Endothelial cell of umbilical vein (primary cell): ENCODE measurements at regions not wholly inside any gene's neighbourhood (a gene's known extent, or its start where the extent isn't known, plus 50 kb on each side); places are given as distances from the start of the nearest gene placed in this dataset.

ENCODE experiments used
- BruUV-seq: library from RNA; stranded (reverse); fragments of 400-500 nt; replicated peaks from 2 replicates; lab custom pipeline; 2021; lab: Mats Ljungman, UMichigan
- CTCF ChIA-PET: fragments of 300-600, 350-600 bp; sonication (Branson Sonifier 250); formaldehyde crosslinking; loops from one replicate; lab custom pipeline; 2021; ENCODE audit warnings: antibody characterized with exemption, inconsistent platforms; lab: Charles Lee
- POLR2A ChIA-PET: fragments of 300-600, 350-600 bp; sonication (Branson Sonifier 250); formaldehyde crosslinking; loops from one replicate; lab custom pipeline; 2021; ENCODE audit warnings: antibody characterized with exemption, inconsistent platforms; lab: Charles Lee
- DNase-seq: peaks from one replicate; pipeline ENCODE4 v3.0.0-alpha.2; 2011; ENCODE audit warnings: low read depth, low spot score
- FAIRE-seq: peaks from 2 replicates; lab custom pipeline; 2011; peaks lifted over from hg19 to GRCh38; lab: Jason Lieb, UNC
- H2AFZ ChIP-seq: 2 replicates; pipeline ENCODE4 v1.6.0; 2012; ENCODE audit warnings: low read depth, low read length, control low read depth, inconsistent platforms
- H3K27ac ChIP-seq: 2 replicates; pipeline ENCODE4 v1.5.1; 2011; ENCODE audit warnings: low read depth, mild to moderate bottlenecking, control low read depth, low read length, moderate library complexity; ENCODE audit not compliant: insufficient read depth
- H3K27me3 ChIP-seq, 2 experiments: 2 replicates each; pipeline versions ENCODE4 v1.6.0 to v1.6.1; 2011; ENCODE audit warnings: low read length in 2 of 2, mixed read lengths in 1 of 2; ENCODE audit not compliant: control insufficient read depth in 2 of 2, insufficient read depth in 2 of 2
- H3K36me3 ChIP-seq, 2 experiments: 2 replicates in 1 of 2; 3 replicates in 1 of 2; pipeline ENCODE4 v1.5.1; 2011; ENCODE audit warnings: low read length in 2 of 2, mild to moderate bottlenecking in 1 of 2, moderate library complexity in 1 of 2; ENCODE audit not compliant: control insufficient read depth in 2 of 2, insufficient read depth in 2 of 2; ENCODE audit errors: extremely low read depth in 1 of 2
- H3K4me1 ChIP-seq: 3 replicates; pipeline ENCODE4 v1.5.1; 2011; ENCODE audit warnings: mild to moderate bottlenecking, low read length; ENCODE audit not compliant: control insufficient read depth, insufficient read depth; ENCODE audit errors: extremely low read depth
- H3K4me2 ChIP-seq: 2 replicates; pipeline ENCODE4 v1.6.1; 2011; ENCODE audit warnings: low read length, control low read depth, mixed read lengths; ENCODE audit not compliant: insufficient read depth
- H3K4me3 ChIP-seq, 3 experiments: fragments of 200-600 bp in 1 of 3; sonication (generic), shearing (Covaris generic) in 1 of 3; replicated peaks in 1 of 3; 2 replicates each; pipeline ENCODE4 v1.5.1; 2011 to 2016; ENCODE audit warnings: control low read depth in 3 of 3, low read length in 3 of 3, mild to moderate bottlenecking in 2 of 3, inconsistent platforms in 1 of 3, low read depth in 1 of 3, moderate library complexity in 1 of 3; ENCODE audit not compliant: insufficient read depth in 1 of 3
- H3K79me2 ChIP-seq: 2 replicates; pipeline ENCODE4 v1.6.0; 2012; ENCODE audit warnings: low read length, inconsistent platforms; ENCODE audit not compliant: control insufficient read depth, insufficient read depth
- H3K9ac ChIP-seq: replicated peaks from 2 replicates; pipeline ENCODE3; 2011; ENCODE audit warnings: low read length, control low read depth; ENCODE audit not compliant: insufficient read depth; ENCODE audit errors: extremely low read depth
- H3K9me1 ChIP-seq: replicated peaks from 3 replicates; pipeline ENCODE4 v1.6.0; 2011; ENCODE audit warnings: mild to moderate bottlenecking, low read length; ENCODE audit not compliant: control insufficient read depth, insufficient read depth; ENCODE audit errors: extremely low read depth
- H3K9me3 ChIP-seq: replicated peaks from 2 replicates; pipeline ENCODE4 v1.5.1; 2012; ENCODE audit warnings: low read length, inconsistent platforms; ENCODE audit not compliant: control insufficient read depth, insufficient read depth
- H4K20me1 ChIP-seq: replicated peaks from 2 replicates; pipeline ENCODE3; 2011; ENCODE audit warnings: mild to moderate bottlenecking, low read length; ENCODE audit not compliant: control insufficient read depth, insufficient read depth; ENCODE audit errors: extremely low read depth
- FOS ChIP-seq: IDR thresholded peaks from 2 replicates; pipeline ENCODE4 v1.6.1; 2011; ENCODE audit warnings: mild to moderate bottlenecking, low read length, moderate library complexity, borderline replicate concordance; ENCODE audit not compliant: insufficient read depth
- GATA2 ChIP-seq: IDR thresholded peaks from 2 replicates; pipeline ENCODE4 v1.7.0; 2011; ENCODE audit warnings: low read depth, mild to moderate bottlenecking, moderate library complexity, mixed read lengths, low read length; ENCODE audit not compliant: insufficient read length, insufficient read depth
- JUN ChIP-seq: IDR thresholded peaks from 2 replicates; pipeline ENCODE4 v1.6.1; 2011; ENCODE audit warnings: borderline replicate concordance, low read depth; ENCODE audit not compliant: insufficient read length, insufficient read depth
- POLR2A ChIP-seq: IDR thresholded peaks from 2 replicates; pipeline ENCODE4 v1.6.1; 2012; ENCODE audit warnings: low read depth, mild to moderate bottlenecking, control low read depth, low read length
- POLR2AphosphoS5 ChIP-seq: IDR thresholded peaks from 2 replicates; pipeline ENCODE4 v1.6.1; 2012; ENCODE audit warnings: low read depth, mild to moderate bottlenecking, control low read depth, low read length, moderate library complexity; ENCODE audit not compliant: insufficient read depth
- dilution Hi-C: fragments of 300-500 bp; cut with MboI; formaldehyde crosslinking; loops from one replicate; pipeline ENCODE4 v1.15.0; 2019; ENCODE audit warnings: low sequenced_read_pairs; ENCODE audit not compliant: extremely low pct_ligation_motif_present
- intact Hi-C: fragments of 100-400 bp; cut with micrococcal nuclease; formaldehyde crosslinking; loops from one replicate; pipeline ENCODE4 v1.10.0; 2022
- TF ChIP-seq, protein P1 (sequence below): IDR thresholded peaks from 2 replicates; pipeline ENCODE4 v1.6.1; 2011; ENCODE audit not compliant: insufficient read depth, insufficient read length

DNA sequence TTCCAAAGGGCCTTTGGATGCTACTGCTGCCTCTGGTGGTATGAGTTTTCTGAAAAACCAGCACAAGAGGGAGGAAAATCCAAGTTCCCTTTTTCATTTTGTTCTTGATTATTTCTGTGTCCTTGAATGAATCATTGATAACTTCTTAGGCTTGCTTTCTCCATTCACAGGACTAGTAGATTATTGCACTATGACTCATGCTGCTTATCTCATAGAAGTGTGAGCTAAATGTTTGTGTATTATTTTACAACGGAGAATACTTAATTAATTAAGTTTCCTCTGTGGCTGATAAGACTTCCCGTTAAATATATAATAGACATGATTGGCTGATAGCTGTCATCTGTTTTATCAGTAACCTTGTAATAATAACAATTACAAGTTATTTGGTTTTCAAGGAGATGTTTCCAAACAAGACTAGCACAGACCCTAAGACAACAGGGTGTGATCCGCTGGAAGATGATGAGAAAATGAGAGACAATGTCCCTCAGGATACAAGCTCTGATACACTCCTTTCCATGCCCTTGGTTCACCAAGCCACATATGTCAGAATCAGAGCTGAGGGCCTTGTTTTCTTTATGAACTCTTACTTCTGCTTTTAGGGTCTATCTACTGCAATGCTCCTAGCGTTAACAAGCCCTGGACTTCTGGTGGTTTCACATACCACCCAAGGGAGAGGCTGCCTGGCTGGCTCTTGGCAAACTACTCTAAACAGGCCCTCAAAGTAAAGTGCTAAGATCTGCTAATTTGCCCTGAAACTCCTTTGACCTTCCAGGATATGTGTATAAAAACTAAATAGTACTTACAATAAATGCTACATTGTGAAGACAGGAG, 1078.3 kb downstream of the TTLL7 start:
- Histone ChIP-seq H3K27me3 (peaks cover 16 to 25% of the 10 kb centered on the region in 2 experiments), H3K9me3 (no peaks in the 10 kb centered on the region), H3K9me1 (no peaks in the 10 kb centered on the region), H3K4me3 (no peak overlapping the region), H3K9ac (no peak overlapping the region), H3K4me2 (peak overlapping the region; percentile 74), H3K36me3 (no peaks in the 10 kb centered on the region), H2AFZ (no peak overlapping the region), H3K4me1 (peaks cover 23% of the 10 kb centered on the region), H3K79me2 (no peaks in the 10 kb centered on the region), H4K20me1 (no peaks in the 10 kb centered on the region), H3K27ac (peak overlapping the region; percentile 35)
- intact Hi-C loops (loop anchor here (1.0 to 5.0 kb wide), 5 partner anchors 11 to 1118 kb away; no protein-coding TSS in a partner anchor), dilution Hi-C loops (no loop called here)
- DNase-seq (peak; percentile 89), FAIRE-seq (peak; percentile 69)
- TSS peak; percentile 45 for BruUV-seq
- CTCF ChIA-PET, result interaction anchor here (0.5 to 2.5 kb wide), 5 partner anchors 8 to 1086 kb away, joined by 3 to 8 read pairs (median 3); no protein-coding TSS in a partner anchor
- TF ChIP-seq POLR2AphosphoS5, result peak; percentile 63
- peak; percentile 88 for TF ChIP-seq GATA2
- TF ChIP-seq JUN, result peak; percentile 96
- TF ChIP-seq FOS, result peak; percentile 95
- no peak for TF ChIP-seq POLR2A
- TF ChIP-seq, protein P1, sequence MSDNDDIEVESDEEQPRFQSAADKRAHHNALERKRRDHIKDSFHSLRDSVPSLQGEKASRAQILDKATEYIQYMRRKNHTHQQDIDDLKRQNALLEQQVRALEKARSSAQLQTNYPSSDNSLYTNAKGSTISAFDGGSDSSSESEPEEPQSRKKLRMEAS, result no peak
- POLR2A ChIA-PET, result no interaction called here
